Activated CD8-positive, alpha-beta memory T cell treated with anti-CD3 and anti-CD28 coated beads for 36 hours (primary cell): ENCODE measurements at regions not wholly inside any gene's neighbourhood (a gene's known extent, or its start where the extent isn't known, plus 50 kb on each side); places are given as distances from the start of the nearest gene placed in this dataset.

Source experiments
- CTCF ChIA-PET: fragments of 350-600 bp; sonication (Branson Sonifier 250); formaldehyde crosslinking; loops from one replicate; lab custom pipeline; 2021; ENCODE audit warnings: antibody characterized with exemption; lab: Charles Lee
- POLR2A ChIA-PET: fragments of 350-600 bp; sonication (Branson Sonifier 250); formaldehyde crosslinking; loops from one replicate; lab custom pipeline; 2021; ENCODE audit warnings: antibody characterized with exemption; lab: Charles Lee

GRCh38 chr6:165969184-165969583 lies 198.5 kb downstream of the TBXT start:
- ChIA-PET CTCF (no interaction called here), POLR2A (no interaction called here)

GRCh38 chr6:165968408-165968807 lies 199.2 kb downstream of the TBXT start:
- POLR2A ChIA-PET, result no interaction called here
- CTCF ChIA-PET, result no interaction called here

GRCh38 chr6:165967810-165968407 lies 199.7 kb downstream of the TBXT start:
- CTCF ChIA-PET, result no interaction called here
- POLR2A ChIA-PET, result no interaction called here

GRCh38 chr6:165963750-165964149 lies 203.9 kb downstream of the TBXT start:
- CTCF ChIA-PET, result no interaction called here
- POLR2A ChIA-PET, result no interaction called here

DNA sequence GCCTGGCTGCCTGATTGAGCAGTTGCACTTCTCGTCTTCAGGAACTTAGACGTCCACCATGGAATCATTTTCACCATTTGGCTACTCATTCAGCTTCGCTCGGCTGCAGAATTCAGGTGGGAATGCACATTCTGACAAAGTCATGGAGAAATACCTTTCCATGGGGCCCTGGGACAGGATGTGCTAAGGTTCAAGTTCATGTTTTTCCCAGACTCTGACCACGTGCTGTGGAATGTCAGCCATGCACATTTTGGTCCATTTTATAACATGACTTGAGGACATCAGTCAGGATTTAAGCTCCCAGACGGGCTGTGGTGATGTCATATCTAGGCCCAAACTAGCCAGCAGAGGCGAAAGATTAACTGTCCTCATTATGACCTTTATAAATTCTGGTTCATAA lies 205.3 kb downstream of the TBXT start:
- ChIA-PET CTCF (no interaction called here), POLR2A (no interaction called here)

DNA sequence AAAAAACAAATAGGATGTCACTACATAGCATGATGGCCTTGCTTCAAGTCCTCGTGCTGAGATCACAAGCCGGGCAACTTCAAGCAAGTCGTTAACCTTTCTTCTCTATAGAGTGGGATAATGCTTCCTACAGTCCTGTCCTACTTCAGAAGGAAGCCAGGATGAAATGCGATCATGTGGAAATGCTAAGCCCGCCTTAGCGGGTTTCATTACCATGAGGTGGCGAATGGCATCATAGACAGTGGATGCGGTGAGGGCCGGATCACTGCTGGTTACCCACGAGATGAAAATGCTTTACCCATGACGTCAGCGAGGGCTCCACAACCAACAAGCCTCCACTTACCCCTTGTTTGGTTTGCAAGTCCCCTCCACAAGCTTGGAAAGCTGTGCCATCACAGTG lies 206.4 kb downstream of the TBXT start:
- POLR2A ChIA-PET, result no interaction called here

DNA sequence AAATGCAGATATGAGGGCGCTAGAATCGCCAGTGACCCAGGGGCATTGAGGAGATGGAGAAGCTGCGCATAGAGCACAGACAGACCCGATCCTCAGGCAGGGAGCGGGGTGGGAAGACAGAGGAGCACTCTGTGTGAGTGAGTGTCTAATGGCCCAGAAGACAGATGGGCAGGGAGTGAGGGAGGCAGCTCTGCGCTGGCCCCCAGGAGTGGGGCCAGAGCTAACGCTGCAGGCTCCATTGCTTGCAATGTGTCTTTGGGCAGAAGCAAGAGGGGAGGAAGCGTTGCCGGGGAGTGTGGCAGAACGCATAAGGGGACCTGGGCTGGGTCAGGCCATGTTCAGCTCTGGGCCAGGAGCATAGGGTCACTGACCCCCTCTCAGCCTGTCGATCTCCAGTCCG lies 207.0 kb downstream of the TBXT start:
- ChIA-PET POLR2A (no interaction called here), CTCF (no interaction called here)

More for the DNA sequence above, 206.4 kb downstream of the TBXT start:
- CTCF ChIA-PET, result no interaction called here

- ChIA-PET POLR2A (no interaction called here), CTCF (no interaction called here)
These were observed 208.0 kb downstream of the TBXT start for GRCh38 chr6:165959627-165960026.

GRCh38 chr6:165956874-165957273 lies 210.8 kb downstream of the TBXT start:
- POLR2A ChIA-PET, result no interaction called here
- CTCF ChIA-PET, result no interaction called here

DNA sequence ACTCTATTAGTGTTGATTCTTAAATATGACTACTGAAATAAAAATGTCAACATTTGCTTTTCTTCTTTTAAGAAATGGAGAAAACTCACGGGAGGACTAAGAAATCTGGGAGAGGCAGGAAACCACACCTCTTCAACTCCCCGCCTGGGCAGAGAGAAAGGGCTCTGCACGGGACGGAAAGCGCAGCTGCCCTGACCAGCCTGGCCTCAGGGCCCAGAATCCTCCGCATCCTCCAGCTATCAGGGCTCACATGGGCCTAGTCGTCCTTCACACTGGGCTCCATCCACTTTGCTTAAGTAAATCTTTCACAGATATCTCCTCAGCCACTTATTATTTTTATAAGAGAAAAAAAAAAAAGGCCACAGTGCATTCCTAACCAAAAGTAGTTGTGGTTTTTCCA lies 215.1 kb downstream of the TBXT start:
- POLR2A ChIA-PET, result no interaction called here
- CTCF ChIA-PET, result no interaction called here

DNA sequence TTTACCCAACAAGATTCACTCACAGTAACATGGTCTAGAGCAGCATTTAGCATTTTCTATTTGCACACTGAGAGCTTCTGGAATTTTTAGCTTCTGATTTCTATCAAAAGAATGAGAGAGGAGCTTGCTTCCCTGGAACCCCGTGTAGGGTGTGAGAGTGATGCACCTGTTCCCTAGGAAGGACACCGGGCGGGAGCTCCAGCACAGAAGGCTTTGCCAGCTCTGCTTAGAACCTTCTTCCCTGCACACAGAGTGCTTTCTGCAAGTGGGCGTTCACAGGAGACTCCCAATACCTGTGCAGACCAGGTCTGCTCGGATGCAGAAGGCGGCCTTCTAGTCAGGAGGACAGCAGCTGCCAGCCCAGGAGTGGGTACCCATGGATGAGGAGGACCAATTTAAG lies 217.3 kb downstream of the TBXT start:
- CTCF ChIA-PET, result no interaction called here
- POLR2A ChIA-PET, result no interaction called here

DNA sequence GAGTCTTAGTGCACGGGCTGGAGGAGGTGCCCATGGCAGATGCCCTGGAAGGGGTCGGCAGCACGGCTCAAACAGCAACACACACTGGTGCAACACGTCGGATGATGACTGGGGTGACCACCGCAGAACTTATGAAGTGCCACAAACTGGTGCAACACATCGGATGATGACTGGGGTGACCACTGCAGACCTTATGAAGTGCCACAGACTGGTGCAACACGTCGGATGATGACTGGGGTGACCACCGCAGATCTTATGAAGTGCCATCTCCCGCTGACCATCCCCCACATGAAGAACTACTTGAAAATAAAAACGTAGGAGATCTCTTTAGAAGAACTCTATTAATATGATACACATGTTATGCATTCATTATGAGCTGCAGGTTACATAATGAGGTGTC lies 218.3 kb downstream of the TBXT start:
- ChIA-PET CTCF (no interaction called here), POLR2A (no interaction called here)

- POLR2A ChIA-PET, result no interaction called here
These were observed 223.6 kb downstream of the TBXT start for GRCh38 chr6:165944002-165944466.

GRCh38 chr6:165941786-165942185 lies 225.9 kb downstream of the TBXT start:
- ChIA-PET POLR2A (no interaction called here), CTCF (no interaction called here)

More at GRCh38 chr6:165944002-165944466, 223.6 kb downstream of the TBXT start:
- CTCF ChIA-PET, result no interaction called here

DNA sequence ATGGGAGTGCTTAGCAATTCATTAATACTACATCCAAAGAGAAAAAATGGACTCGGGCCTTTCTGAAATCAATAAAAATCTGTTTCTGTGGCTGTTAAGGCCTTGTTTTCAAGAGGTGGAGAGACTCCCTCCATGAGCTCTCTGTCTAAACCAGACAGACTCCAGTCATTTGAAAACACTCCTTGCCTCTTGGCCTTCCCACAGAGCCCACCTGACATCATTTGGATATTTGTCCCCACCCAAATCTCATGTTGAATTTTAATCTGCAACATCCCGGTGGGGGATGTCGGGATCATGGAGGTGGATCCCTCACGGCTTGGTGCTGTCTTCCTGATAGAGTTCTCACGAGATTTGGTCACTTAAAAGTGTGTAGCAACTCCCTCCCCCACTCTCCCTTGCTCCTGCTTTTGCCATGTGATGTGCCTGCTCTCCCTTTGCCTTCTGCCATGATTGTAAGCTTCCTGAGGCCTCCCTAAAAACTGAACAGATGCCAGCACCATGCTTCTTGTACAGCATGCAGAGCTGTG lies 226.3 kb downstream of the TBXT start:
- POLR2A ChIA-PET, result no interaction called here
- CTCF ChIA-PET, result no interaction called here

GRCh38 chr6:165940366-165940765 lies 227.3 kb downstream of the TBXT start:
- ChIA-PET POLR2A (no interaction called here), CTCF (no interaction called here)

DNA sequence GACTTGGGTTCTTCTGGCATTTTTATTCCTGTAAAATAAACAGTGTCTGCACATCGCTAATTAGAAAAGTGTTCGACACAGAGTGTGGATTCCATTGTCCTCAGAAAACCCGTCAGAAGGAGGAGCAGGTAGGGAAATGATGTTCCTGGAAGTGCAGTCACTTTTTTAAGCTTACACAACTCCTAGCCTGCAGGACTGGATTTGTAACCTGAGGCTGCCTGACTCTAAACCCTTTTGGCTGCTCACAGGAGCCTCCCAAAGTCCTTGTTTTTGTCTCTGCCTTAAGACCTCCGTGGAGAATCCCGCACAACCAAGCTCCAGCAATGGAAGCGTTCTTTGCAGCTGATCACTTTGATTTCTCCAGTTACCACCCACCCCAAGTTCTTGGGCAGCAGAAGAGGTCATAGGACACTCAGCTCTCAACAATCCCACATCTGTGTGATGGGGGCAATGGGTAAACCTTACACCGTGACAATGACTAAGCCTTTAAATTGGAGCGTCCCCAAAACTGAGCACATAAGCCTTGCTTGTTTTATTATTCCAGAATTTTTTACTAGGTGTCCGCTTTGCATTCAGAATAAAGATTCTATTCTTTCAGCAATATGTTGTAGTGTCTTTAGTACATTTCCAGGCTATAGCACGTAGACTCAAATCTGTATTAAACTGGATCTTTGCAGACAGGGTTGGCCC lies 227.9 kb downstream of the TBXT start:
- CTCF ChIA-PET, result no interaction called here
- POLR2A ChIA-PET, result no interaction called here

- ChIA-PET POLR2A (no interaction called here), CTCF (no interaction called here)
These were observed 228.6 kb downstream of the TBXT start for GRCh38 chr6:165939047-165939446.

GRCh38 chr6:165937564-165938358 lies 229.9 kb downstream of the TBXT start:
- POLR2A ChIA-PET, result no interaction called here

DNA sequence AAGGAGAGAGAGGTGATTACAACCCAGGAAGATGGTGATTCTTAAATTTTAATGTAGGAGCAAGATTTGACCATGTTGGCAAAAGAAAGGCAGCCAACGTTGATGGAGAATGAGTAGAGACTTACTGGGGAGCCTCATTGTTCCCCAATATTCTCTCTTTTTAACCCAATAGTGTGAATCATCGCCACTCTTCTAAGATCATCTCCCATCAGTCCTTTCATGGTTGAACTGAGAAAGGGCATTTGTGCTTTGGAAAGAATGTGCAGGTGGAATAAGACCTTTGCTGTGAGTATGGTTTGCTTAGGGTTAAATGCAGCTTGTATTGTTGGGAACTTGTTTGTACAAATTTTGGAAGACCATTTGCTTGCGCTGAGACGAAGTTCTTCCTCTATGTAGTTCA lies 231.0 kb downstream of the TBXT start:
- ChIA-PET CTCF (interaction anchor here (0.5 kb wide), 1 partner anchor 808 kb away, joined by 5 read pairs; no protein-coding TSS in a partner anchor), POLR2A (no interaction called here)

More at GRCh38 chr6:165937564-165938358, 229.9 kb downstream of the TBXT start:
- CTCF ChIA-PET, result no interaction called here
